ENCODE measurements at regions not wholly inside any gene's neighbourhood (a gene's known extent, or its start where the extent isn't known, plus 50 kb on each side); places are given as distances from the start of the nearest gene placed in this dataset.

GRCh38 chr7:125908711-125909110 is 979.1 kb upstream of the POT1 start:
- peaks cover 0 to 4% of the 10 kb centered on the region in 2 donors for H3K9me3 ChIP-seq
- no peak for DNase-seq
- H3K27ac ChIP-seq: no peak overlapping the region
- H3K27me3 ChIP-seq: no peaks in the 10 kb centered on the region
- no peaks in the 10 kb centered on the region for H3K36me3 ChIP-seq
- no peaks in the 10 kb centered on the region for H3K4me1 ChIP-seq
- no peak for TF ChIP-seq CTCF (IDR thresholded peaks at IDR 0.05)
- H3K4me3 ChIP-seq: no peak overlapping the region
- no peak for ATAC-seq
- intact Hi-C loops (cut with DNase I): no loop called here

- no peak overlapping the region for H3K4me3 ChIP-seq
- H3K27ac ChIP-seq: no peak overlapping the region
- intact Hi-C loops (cut with DNase I): no loop called here
- no peaks in the 10 kb centered on the region for H3K9me3 ChIP-seq
- no peak for TF ChIP-seq CTCF (IDR thresholded peaks at IDR 0.05)
- DNase-seq: no peak
- no peak for ATAC-seq
- no peaks in the 10 kb centered on the region for H3K27me3 ChIP-seq
- no peaks in the 10 kb centered on the region for H3K4me1 ChIP-seq
- H3K36me3 ChIP-seq: no peaks in the 10 kb centered on the region
Measured at GRCh38 chr7:125899577-125899976, 970.0 kb upstream of the POT1 start.

- Histone ChIP-seq H3K9me3 (no peaks in the 10 kb centered on the region), H3K4me1 (no peaks in the 10 kb centered on the region), H3K4me3 (no peak overlapping the region), H3K27ac (no peak overlapping the region), H3K27me3 (no peaks in the 10 kb centered on the region), H3K36me3 (no peaks in the 10 kb centered on the region)
- DNase-seq (no peak), ATAC-seq (no peak)
- no peak for TF ChIP-seq CTCF (IDR thresholded peaks at IDR 0.05)
- intact Hi-C loops (cut with DNase I): no loop called here
Measured at GRCh38 chr7:125892434-125892833, 962.8 kb upstream of the POT1 start.

GRCh38 chr7:125878988-125879387 is 949.4 kb upstream of the POT1 start:
- Histone ChIP-seq H3K4me1 (no peaks in the 10 kb centered on the region), H3K9me3 (peaks cover 0 to 11% of the 10 kb centered on the region in 2 donors), H3K27ac (no peak overlapping the region), H3K36me3 (no peaks in the 10 kb centered on the region), H3K4me3 (no peak overlapping the region), H3K27me3 (no peaks in the 10 kb centered on the region)
- DNase-seq: no peak
- no peak for ATAC-seq
- intact Hi-C loops (cut with DNase I): no loop called here
- no peak for TF ChIP-seq CTCF (IDR thresholded peaks at IDR 0.05)

GRCh38 chr7:125878235-125878956 is 948.8 kb upstream of the POT1 start:
- no peaks in the 10 kb centered on the region for H3K36me3 ChIP-seq
- no peaks in the 10 kb centered on the region for H3K4me1 ChIP-seq
- no peak for ATAC-seq

More at GRCh38 chr7:125878235-125878956, 948.8 kb upstream of the POT1 start:
- Histone ChIP-seq H3K27me3 (no peaks in the 10 kb centered on the region), H3K4me3 (no peak overlapping the region), H3K9me3 (peaks cover 0 to 11% of the 10 kb centered on the region in 2 donors), H3K27ac (no peak overlapping the region)
- DNase-seq: no peak
- intact Hi-C loops (cut with DNase I): no loop called here
- TF ChIP-seq CTCF (IDR thresholded peaks at IDR 0.05): no peak
